ENCODE measurements at regions not wholly inside any gene's neighbourhood (a gene's known extent, or its start where the extent isn't known, plus 50 kb on each side); places are given as distances from the start of the nearest gene placed in this dataset.
A peak's percentile ranks its signal among the peaks of the same experiment; 100 is the strongest.

DNA sequence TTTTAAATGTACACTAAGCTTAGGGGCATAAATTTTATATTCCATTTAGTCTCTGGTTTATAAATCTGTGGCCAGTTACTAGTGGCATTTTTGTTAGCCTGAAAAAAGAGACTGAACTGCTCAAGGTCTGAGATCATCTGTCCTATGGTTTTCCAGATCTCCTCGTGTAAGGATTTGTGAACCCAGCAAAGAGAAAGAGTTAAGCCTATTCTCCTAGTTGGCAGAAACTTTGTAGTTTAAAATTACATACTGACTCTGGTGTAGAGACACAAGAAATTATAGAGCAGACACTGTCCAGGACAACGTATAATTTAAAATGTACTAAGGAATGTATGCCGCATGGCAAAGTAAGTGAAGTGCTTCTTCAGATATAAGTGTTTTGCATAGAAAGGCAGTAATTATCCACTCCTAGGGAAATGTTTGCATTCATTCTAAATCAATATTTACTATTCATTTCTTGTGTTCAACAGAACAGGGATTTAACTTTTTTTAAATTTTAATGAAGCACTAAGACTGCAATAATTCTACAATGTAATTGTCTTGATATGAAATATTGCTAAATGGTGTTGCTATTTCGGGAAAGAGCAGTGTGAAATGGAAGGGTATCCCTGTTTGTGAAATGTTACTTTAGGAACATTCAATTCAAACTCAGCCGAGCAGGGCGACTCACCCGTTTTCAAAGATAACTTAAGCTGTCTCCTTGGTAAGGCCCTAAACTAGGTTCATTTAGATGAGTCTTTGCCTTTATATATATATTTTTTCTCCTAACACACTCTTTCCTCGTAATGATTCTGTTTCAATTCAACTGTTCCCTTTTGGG, 508.4 kb upstream of the ZEB2 start:
- no peak overlapping the region for H3K27ac ChIP-seq
- no peak overlapping the region for H3K4me3 ChIP-seq
- TF ChIP-seq POLR2A (IDR thresholded peaks at IDR 0.05) (no peak), EP300 (IDR thresholded peaks at IDR 0.05) (no peak), POLR2AphosphoS5 (IDR thresholded peaks at IDR 0.05) (no peak)
- TF ChIP-seq, protein P1, sequence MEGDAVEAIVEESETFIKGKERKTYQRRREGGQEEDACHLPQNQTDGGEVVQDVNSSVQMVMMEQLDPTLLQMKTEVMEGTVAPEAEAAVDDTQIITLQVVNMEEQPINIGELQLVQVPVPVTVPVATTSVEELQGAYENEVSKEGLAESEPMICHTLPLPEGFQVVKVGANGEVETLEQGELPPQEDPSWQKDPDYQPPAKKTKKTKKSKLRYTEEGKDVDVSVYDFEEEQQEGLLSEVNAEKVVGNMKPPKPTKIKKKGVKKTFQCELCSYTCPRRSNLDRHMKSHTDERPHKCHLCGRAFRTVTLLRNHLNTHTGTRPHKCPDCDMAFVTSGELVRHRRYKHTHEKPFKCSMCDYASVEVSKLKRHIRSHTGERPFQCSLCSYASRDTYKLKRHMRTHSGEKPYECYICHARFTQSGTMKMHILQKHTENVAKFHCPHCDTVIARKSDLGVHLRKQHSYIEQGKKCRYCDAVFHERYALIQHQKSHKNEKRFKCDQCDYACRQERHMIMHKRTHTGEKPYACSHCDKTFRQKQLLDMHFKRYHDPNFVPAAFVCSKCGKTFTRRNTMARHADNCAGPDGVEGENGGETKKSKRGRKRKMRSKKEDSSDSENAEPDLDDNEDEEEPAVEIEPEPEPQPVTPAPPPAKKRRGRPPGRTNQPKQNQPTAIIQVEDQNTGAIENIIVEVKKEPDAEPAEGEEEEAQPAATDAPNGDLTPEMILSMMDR (IDR thresholded peaks at IDR 0.05): no peak
- WGBS: 76% methylated on average over 8 of the region's 8 CpGs
- DNase-seq (ENCODE audit: low spot score in 2 of 2): no peak
- H3K4me1 ChIP-seq: no peaks in the 10 kb centered on the region
- no peaks in the 10 kb centered on the region for H3K9me3 ChIP-seq
- H3K36me3 ChIP-seq: no peaks in the 10 kb centered on the region
- no peaks in the 10 kb centered on the region for H3K27me3 ChIP-seq

DNA sequence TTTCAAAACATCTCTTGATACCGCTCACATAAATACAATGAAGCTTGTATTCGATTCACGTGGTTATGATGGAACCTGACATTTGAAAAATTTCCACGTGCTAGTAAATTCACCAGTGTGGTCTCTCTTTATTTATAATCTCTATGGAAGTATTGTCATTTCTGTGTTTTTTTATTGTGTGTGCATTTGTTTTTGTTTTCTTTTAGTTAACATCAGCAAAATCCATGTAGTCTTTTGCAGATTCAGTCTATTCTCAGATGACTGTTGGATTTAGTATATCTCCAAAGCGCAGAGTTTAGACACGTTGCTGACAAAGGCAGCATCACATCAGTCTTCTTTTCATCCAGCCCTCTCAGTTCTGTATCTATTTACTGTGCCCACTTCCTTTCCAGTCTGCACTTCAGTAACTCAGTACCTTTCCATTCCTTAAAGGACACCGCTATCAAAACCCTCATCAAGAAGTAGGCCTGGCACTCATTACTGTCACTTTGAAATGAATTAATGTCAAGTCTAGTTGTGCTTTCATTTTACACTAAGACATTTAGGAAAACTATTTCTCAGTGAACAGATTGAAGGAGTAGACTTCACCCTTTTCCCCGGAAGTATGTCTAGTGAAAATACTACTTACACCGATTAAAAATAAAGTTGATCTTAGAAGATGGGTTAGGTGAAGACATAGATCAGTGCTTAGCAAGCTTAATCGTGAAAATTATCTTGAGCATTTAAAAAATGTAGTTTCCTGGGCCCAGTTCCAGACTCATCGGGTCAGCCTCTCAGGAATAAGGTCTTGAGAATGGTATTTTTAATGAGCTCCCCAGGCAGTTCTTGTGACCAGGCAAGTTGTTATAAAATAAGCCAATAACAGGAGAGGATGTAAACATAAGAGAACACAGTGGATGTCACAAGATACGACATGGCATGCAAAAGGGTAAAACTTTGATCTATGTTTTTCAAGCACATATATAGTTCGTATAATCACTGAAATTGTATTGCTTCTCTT, 506.8 kb upstream of the ZEB2 start:
- Histone ChIP-seq H3K27me3 (no peaks in the 10 kb centered on the region), H3K27ac (no peak overlapping the region), H3K36me3 (no peaks in the 10 kb centered on the region), H3K4me1 (peaks cover 4% of the 10 kb centered on the region), H3K9me3 (no peaks in the 10 kb centered on the region), H3K4me3 (no peak overlapping the region)
- 75% methylated on average over 13 of the region's 13 CpGs for WGBS
- TF ChIP-seq POLR2A (IDR thresholded peaks at IDR 0.05) (no peak), POLR2AphosphoS5 (IDR thresholded peaks at IDR 0.05) (no peak), EP300 (IDR thresholded peaks at IDR 0.05) (no peak)
- TF ChIP-seq, protein P1 (IDR thresholded peaks at IDR 0.05): no peak
- no peak for DNase-seq (ENCODE audit: low spot score in 2 of 2)

DNA sequence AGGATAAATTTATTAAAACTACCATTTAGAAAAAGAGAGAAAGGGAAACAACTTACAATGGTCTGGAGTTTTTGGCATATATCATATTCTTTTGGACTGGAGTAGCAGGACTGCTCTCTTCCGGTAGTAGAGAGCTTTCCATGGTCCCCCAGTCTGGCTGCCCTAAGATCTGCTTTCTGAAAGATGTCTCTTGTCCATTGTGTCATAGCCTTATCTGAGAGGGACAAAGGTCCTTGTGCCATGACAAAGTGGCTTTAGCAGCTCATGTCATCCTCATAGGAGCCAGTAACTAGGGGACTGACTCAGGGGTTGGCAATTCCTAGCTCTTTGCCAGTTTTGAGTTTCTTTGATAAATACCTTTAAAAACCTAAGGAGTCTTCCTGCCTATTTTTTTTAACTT, 505.5 kb upstream of the ZEB2 start:
- H3K9me3 ChIP-seq: no peaks in the 10 kb centered on the region
- WGBS: 95% methylated on average over 1 of the region's 1 CpG
- no peaks in the 10 kb centered on the region for H3K36me3 ChIP-seq
- TF ChIP-seq EP300 (IDR thresholded peaks at IDR 0.05) (no peak), POLR2A (IDR thresholded peaks at IDR 0.05) (no peak), POLR2AphosphoS5 (IDR thresholded peaks at IDR 0.05) (no peak)
- TF ChIP-seq, protein P1 (IDR thresholded peaks at IDR 0.05): no peak
- DNase-seq (ENCODE audit: low spot score in 2 of 2): no peak
- H3K27me3 ChIP-seq: no peaks in the 10 kb centered on the region
- H3K27ac ChIP-seq: no peak overlapping the region
- H3K4me1 ChIP-seq: peaks cover 4% of the 10 kb centered on the region
- H3K4me3 ChIP-seq: no peak overlapping the region

DNA sequence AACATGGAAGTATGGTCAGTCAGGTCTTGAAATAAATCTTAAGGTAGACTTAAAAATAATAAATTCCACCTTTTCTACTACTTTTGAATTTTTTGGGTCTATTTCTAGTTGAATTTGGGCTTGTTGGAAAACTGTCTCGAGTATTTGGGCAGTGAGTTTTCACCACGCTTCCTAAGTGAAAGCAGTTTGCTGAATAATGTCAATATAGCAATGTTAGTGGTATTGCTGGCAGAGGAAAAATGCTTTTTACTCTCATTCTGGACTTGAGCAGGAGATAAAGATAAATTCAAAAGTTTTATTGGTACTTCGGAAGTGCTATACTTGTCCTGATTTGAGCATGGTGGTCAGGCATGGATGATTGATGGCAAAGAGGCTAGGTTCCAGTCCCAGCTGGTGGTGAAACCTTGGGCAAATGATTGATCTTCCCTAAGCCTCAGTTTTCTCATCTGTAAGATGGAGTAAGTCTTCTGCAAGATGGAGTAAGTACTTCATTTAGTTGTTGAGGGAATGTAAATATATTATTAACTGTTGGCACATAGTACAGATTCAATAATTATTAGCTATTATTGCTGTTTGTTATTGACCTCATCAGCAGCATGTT, 503.5 kb upstream of the ZEB2 start:
- no peak overlapping the region for H3K4me3 ChIP-seq
- no peak for TF ChIP-seq POLR2A (IDR thresholded peaks at IDR 0.05)
- TF ChIP-seq POLR2AphosphoS5 (IDR thresholded peaks at IDR 0.05): no peak
- TF ChIP-seq, protein P1 (IDR thresholded peaks at IDR 0.05): no peak
- TF ChIP-seq EP300 (IDR thresholded peaks at IDR 0.05): no peak
- H3K27ac ChIP-seq: peak overlapping the region; percentile 13
- H3K4me1 ChIP-seq: peaks cover 4% of the 10 kb centered on the region
- DNase-seq (ENCODE audit: low spot score in 2 of 2): no peak
- H3K36me3 ChIP-seq: no peaks in the 10 kb centered on the region
- 77% methylated on average over 3 of the region's 3 CpGs for WGBS
- H3K27me3 ChIP-seq: no peaks in the 10 kb centered on the region
- no peaks in the 10 kb centered on the region for H3K9me3 ChIP-seq

All from suprapubic skin (tissue), 4 donors.